Gastroesophageal sphincter (tissue), 4 donors: ENCODE measurements at regions not wholly inside any gene's neighbourhood (a gene's known extent, or its start where the extent isn't known, plus 50 kb on each side); places are given as distances from the start of the nearest gene placed in this dataset.

Experiments
- ATAC-seq: fragments of 150-250 bp; one replicate; pipeline ENCODE4 v1.9.1; 2016; ENCODE audit warnings: mild to moderate bottlenecking, moderate library complexity
- H3K27ac ChIP-seq, 4 donors: fragments of 200-600 bp; sonication (generic) in 3 of 4; 1 replicate in 3 of 4; 2 replicates in 1 of 4; pipeline ENCODE4 v1.5.1; 2016 to 2019
- H3K27me3 ChIP-seq: fragments of 200-600 bp; sonication (generic); one replicate; pipeline ENCODE4 v1.5.1; 2019
- H3K36me3 ChIP-seq, 2 donors: fragments of 200-600 bp; sonication (generic); one replicate each; pipeline ENCODE4 v1.5.1; 2019; ENCODE audit warnings: control low read depth in 1 of 2
- H3K4me1 ChIP-seq, 3 donors: fragments of 200-600 bp; sonication (generic); 1 replicate in 2 of 3; 2 replicates in 1 of 3; pipeline ENCODE4 v1.5.1; 2016 to 2019; ENCODE audit warnings: control low read depth in 2 of 3
- H3K4me3 ChIP-seq, 2 donors: fragments of 200-600 bp; sonication (generic); one replicate each; pipeline ENCODE4 v1.5.1; 2019; ENCODE audit warnings: mild to moderate bottlenecking in 1 of 2, moderate library complexity in 1 of 2
- H3K9me3 ChIP-seq, 3 donors: fragments of 200-600 bp; sonication (generic); one replicate each; pipeline ENCODE4 v1.5.1; 2017 to 2019; ENCODE audit warnings: control low read depth in 2 of 3
- CTCF ChIP-seq, 4 experiments: fragments of 200-600 bp in 2 of 4; fragments of 450-650 bp in 2 of 4; sonication (generic) in 1 of 4; IDR thresholded peaks; one replicate each; pipeline ENCODE4 v1.5.1; 2017 to 2019; ENCODE audit warnings: antibody characterized with exemption in 4 of 4, mild to moderate bottlenecking in 2 of 4, moderate library complexity in 2 of 4
- EP300 ChIP-seq: sonication (generic); formaldehyde crosslinking; IDR thresholded peaks from one replicate; pipeline ENCODE4 v1.6.1; 2017; ENCODE audit warnings: antibody characterized with exemption, mild to moderate bottlenecking
- POLR2A ChIP-seq, 2 donors: fragments of 450-650 bp; IDR thresholded peaks; one replicate each; pipeline ENCODE4 v1.6.1; 2017; ENCODE audit warnings: antibody characterized with exemption in 2 of 2, mild to moderate bottlenecking in 2 of 2, moderate library complexity in 1 of 2
- POLR2AphosphoS5 ChIP-seq: sonication (generic); formaldehyde crosslinking; IDR thresholded peaks from one replicate; pipeline ENCODE4 v1.6.1; 2017; ENCODE audit warnings: antibody characterized with exemption
- WGBS, 2 donors: methylation state at CpG; one replicate each; pipeline ENCODE4 v1.1.5; 2018; ENCODE audit warnings: low coverage in 1 of 2; 5-methylcytosine and 5-hydroxymethylcytosine counted together

- Histone ChIP-seq H3K4me1 (no peaks in the 10 kb centered on the region), H3K27me3 (no peaks in the 10 kb centered on the region), H3K36me3 (no peaks in the 10 kb centered on the region), H3K9me3 (no peaks in the 10 kb centered on the region), H3K4me3 (no peak overlapping the region), H3K27ac (no peak overlapping the region)
- TF ChIP-seq EP300 (no peak), CTCF (IDR thresholded peaks at IDR 0.05) (no peak), POLR2AphosphoS5 (no peak), POLR2A (IDR thresholded peaks at IDR 0.05) (no peak)
- ATAC-seq, result no peak
- WGBS, 2 donors, result 70 to 82% methylated on average over 3 of the region's 3 CpGs
Measured at GRCh38 chr4:104044369-104044768, 324.6 kb upstream of the TACR3 start.

- ATAC-seq, result no peak
- no peak overlapping the region for H3K27ac ChIP-seq
- no peak overlapping the region for H3K4me3 ChIP-seq
- TF ChIP-seq POLR2A (IDR thresholded peaks at IDR 0.05), result no peak
- TF ChIP-seq EP300, result no peak
- no peak for TF ChIP-seq CTCF (IDR thresholded peaks at IDR 0.05)
- no peak for TF ChIP-seq POLR2AphosphoS5
- no peaks in the 10 kb centered on the region for H3K27me3 ChIP-seq
- WGBS, 2 donors, result 63 to 71% methylated on average over 5 of the region's 5 CpGs
- H3K36me3 ChIP-seq, result no peaks in the 10 kb centered on the region
- no peaks in the 10 kb centered on the region for H3K9me3 ChIP-seq
- no peaks in the 10 kb centered on the region for H3K4me1 ChIP-seq
Measured at GRCh38 chr4:104032896-104033295, 313.1 kb upstream of the TACR3 start.

- Histone ChIP-seq H3K36me3 (no peaks in the 10 kb centered on the region), H3K27ac (no peak overlapping the region), H3K4me1 (no peaks in the 10 kb centered on the region), H3K27me3 (no peaks in the 10 kb centered on the region), H3K4me3 (no peak overlapping the region), H3K9me3 (no peaks in the 10 kb centered on the region)
- TF ChIP-seq CTCF (IDR thresholded peaks at IDR 0.05), result no peak
- no peak for TF ChIP-seq EP300
- no peak for TF ChIP-seq POLR2A (IDR thresholded peaks at IDR 0.05)
- TF ChIP-seq POLR2AphosphoS5, result no peak
- no peak for ATAC-seq
Measured at GRCh38 chr4:104025251-104025650, 305.5 kb upstream of the TACR3 start.

- ATAC-seq, result no peak
- 60 to 97% methylated on average over 2 to 4 of the region's 4 CpGs for WGBS, 2 donors
- Histone ChIP-seq H3K9me3 (no peaks in the 10 kb centered on the region), H3K36me3 (no peaks in the 10 kb centered on the region), H3K27ac (no peak overlapping the region), H3K27me3 (no peaks in the 10 kb centered on the region), H3K4me1 (no peaks in the 10 kb centered on the region), H3K4me3 (no peak overlapping the region)
- TF ChIP-seq POLR2AphosphoS5 (no peak), EP300 (no peak), CTCF (IDR thresholded peaks at IDR 0.05) (no peak), POLR2A (IDR thresholded peaks at IDR 0.05) (no peak)
Measured at GRCh38 chr4:104022831-104023230, 303.0 kb upstream of the TACR3 start.

- WGBS, 2 donors, result 51 to 75% methylated on average over 2 of the region's 2 CpGs
- Histone ChIP-seq H3K9me3 (no peaks in the 10 kb centered on the region), H3K27me3 (no peaks in the 10 kb centered on the region), H3K4me3 (no peak overlapping the region), H3K4me1 (no peaks in the 10 kb centered on the region), H3K27ac (no peak overlapping the region), H3K36me3 (no peaks in the 10 kb centered on the region)
- TF ChIP-seq CTCF (IDR thresholded peaks at IDR 0.05) (no peak), EP300 (no peak), POLR2A (IDR thresholded peaks at IDR 0.05) (no peak), POLR2AphosphoS5 (no peak)
- no peak for ATAC-seq
Measured at GRCh38 chr4:104022226-104022625, 302.4 kb upstream of the TACR3 start.
